ENCODE measurements at regions not wholly inside any gene's neighbourhood (a gene's known extent, or its start where the extent isn't known, plus 50 kb on each side); places are given as distances from the start of the nearest gene placed in this dataset.

DNA sequence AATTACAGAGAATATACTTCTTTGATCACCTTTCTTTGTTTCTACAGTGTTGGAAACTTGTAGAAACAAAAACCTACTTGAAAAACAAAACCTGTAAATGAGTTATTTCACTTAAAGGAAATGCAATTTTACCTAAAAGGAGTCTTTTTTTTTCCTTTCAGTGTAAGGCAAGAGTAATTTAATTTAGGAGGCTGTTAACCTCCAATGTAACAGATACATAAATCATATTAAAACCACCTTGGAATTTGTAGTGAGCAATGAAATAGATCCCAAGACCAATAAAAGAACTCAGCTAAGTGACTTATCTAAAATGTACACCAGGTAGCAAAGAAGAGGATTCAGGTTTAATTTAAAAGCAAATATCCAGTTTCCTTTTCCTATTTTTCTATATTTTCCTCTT lies 524.8 kb downstream of the CSNK1G3 start:
- Histone ChIP-seq H3K36me3 (no peaks in the 10 kb centered on the region), H3K4me1 (peaks cover 0 to 15% (median 0%) of the 10 kb centered on the region in 12 donors), H3K9me3 (peaks cover 0 to 4% (median 0%) of the 10 kb centered on the region in 12 donors), H3K27ac (no peak overlapping the region), H3K4me3 (no peak overlapping the region), H3K27me3 (no peaks in the 10 kb centered on the region)
- no peak for TF ChIP-seq POLR2A (IDR thresholded peaks at IDR 0.05)
- TF ChIP-seq, protein P1, sequence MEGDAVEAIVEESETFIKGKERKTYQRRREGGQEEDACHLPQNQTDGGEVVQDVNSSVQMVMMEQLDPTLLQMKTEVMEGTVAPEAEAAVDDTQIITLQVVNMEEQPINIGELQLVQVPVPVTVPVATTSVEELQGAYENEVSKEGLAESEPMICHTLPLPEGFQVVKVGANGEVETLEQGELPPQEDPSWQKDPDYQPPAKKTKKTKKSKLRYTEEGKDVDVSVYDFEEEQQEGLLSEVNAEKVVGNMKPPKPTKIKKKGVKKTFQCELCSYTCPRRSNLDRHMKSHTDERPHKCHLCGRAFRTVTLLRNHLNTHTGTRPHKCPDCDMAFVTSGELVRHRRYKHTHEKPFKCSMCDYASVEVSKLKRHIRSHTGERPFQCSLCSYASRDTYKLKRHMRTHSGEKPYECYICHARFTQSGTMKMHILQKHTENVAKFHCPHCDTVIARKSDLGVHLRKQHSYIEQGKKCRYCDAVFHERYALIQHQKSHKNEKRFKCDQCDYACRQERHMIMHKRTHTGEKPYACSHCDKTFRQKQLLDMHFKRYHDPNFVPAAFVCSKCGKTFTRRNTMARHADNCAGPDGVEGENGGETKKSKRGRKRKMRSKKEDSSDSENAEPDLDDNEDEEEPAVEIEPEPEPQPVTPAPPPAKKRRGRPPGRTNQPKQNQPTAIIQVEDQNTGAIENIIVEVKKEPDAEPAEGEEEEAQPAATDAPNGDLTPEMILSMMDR (IDR thresholded peaks at IDR 0.05), result no peak
- DNase-seq (no peak), ATAC-seq (no peak)
- intact Hi-C loops (cut with DNase I), result no loop called here

DNA sequence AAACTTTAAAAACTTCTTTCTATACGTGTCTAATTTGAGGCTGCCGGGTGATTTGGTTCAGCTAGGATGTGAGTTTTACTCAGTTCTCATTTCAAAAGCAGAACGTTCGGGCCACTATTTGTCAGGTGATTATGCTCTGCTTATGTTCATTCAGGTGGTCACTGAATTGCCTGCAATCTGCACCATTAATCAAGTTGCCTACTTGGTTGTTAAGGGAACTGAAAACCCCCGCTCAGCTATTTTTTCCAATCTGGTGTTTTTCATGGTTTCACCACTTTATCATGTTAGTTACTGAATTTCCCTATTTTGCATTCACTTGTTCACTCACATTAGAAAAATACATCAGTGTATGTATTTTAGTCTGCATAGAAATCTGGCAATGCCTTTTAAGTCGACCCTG lies 523.0 kb downstream of the CSNK1G3 start:
- intact Hi-C loops (cut with DNase I), result no loop called here
- Histone ChIP-seq H3K4me3 (no peak overlapping the region), H3K27ac (no peak overlapping the region), H3K36me3 (no peaks in the 10 kb centered on the region), H3K27me3 (no peaks in the 10 kb centered on the region), H3K9me3 (peaks cover 0 to under 1% (median 0%) of the 10 kb centered on the region in 12 donors), H3K4me1 (no peaks in the 10 kb centered on the region)
- ATAC-seq, result no peak
- TF ChIP-seq POLR2A (IDR thresholded peaks at IDR 0.05), result no peak
- TF ChIP-seq, protein P1 (IDR thresholded peaks at IDR 0.05), result no peak
- DNase-seq, result no peak
- WGBS, 4 donors, result 90 to 94% (median 93%) methylated on average over 6 of the region's 6 CpGs

DNA sequence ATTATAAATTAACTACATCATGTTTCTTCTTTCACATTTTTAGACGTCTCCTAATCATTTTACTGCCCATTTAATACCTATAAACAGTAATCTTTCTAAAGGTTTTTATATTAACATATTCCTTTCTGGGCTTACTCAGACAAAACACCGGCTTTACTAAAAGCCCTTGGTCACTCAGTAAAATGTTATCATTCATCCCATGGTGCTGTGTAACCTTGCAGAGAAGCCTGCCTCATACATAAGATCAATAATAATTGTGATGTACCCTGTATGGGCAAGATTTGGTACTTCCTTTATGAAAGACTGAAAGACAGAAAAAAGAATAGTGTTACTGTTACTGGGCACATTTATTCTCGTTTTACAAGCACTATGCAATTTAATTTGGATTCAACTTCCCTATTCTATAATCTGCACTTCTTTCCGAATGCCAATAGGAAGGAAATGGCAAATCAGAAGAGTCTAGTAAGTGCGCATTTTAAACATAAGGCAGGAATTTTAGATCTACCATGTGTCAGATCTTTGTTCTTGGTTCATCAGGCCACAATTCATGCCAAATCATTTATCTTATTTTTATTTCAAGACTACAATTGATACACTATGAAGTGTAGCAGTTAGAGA lies 522.2 kb downstream of the CSNK1G3 start:
- no peaks in the 10 kb centered on the region for H3K36me3 ChIP-seq
- H3K4me3 ChIP-seq, result no peak overlapping the region
- no peaks in the 10 kb centered on the region for H3K9me3 ChIP-seq
- intact Hi-C loops (cut with DNase I), result no loop called here
- TF ChIP-seq POLR2A (IDR thresholded peaks at IDR 0.05), result no peak
- TF ChIP-seq, protein P1 (IDR thresholded peaks at IDR 0.05), result no peak
- ATAC-seq (no peak), DNase-seq (no peak)
- H3K27me3 ChIP-seq, result no peaks in the 10 kb centered on the region
- no peaks in the 10 kb centered on the region for H3K4me1 ChIP-seq
- 70 to 78% (median 73%) methylated on average over 5 of the region's 5 CpGs for WGBS, 4 donors
- H3K27ac ChIP-seq, result no peak overlapping the region

DNA sequence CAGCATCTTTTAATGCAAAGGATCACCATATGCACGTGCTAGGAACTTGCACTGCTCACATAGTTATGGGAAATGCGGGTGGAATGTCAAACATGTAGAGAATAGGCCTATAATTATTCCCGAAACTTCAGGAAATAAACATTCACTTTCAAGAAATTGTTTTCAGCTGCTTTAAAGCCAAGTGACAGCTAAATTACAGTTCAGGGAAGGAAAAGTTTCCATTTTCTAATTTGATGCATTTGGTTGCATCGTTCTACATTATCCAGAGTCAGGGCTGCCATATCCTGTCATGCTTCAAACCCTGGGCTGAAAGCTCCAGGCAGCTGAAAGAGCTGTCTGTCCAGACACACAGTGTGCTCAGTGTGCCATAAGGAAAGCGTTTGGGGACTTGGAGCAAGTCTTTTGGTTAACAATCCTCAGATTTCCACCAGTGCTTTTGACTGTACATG lies 518.1 kb downstream of the CSNK1G3 start:
- intact Hi-C loops (cut with DNase I), result no loop called here
- Histone ChIP-seq H3K27ac (no peak overlapping the region), H3K4me3 (no peak overlapping the region), H3K9me3 (no peaks in the 10 kb centered on the region), H3K36me3 (no peaks in the 10 kb centered on the region), H3K27me3 (no peaks in the 10 kb centered on the region), H3K4me1 (no peaks in the 10 kb centered on the region)
- 82 to 83% (median 83%) methylated on average over 5 of the region's 5 CpGs for WGBS, 4 donors
- ATAC-seq, result no peak
- no peak for DNase-seq
- TF ChIP-seq, protein P1 (IDR thresholded peaks at IDR 0.05), result no peak
- no peak for TF ChIP-seq POLR2A (IDR thresholded peaks at IDR 0.05)
